ENCODE measurements at regions not wholly inside any gene's neighbourhood (a gene's known extent, or its start where the extent isn't known, plus 50 kb on each side); places are given as distances from the start of the nearest gene placed in this dataset.
"Not testable (repeated sequence)": the region's sequence is repeated elsewhere in the genome, so short reads cannot be mapped to it uniquely, and the experiment has no call there.

GRCh38 chr3:127520993-127521392 lies 69.5 kb downstream of the TPRA1 start:
- no peak for DNase-seq (ENCODE audit: low read depth in 3 of 3)

- DNase-seq (ENCODE audit: low read depth in 3 of 3) = no peak
Measured at GRCh38 chr3:127518456-127519081, 72.0 kb downstream of the TPRA1 start.

DNA sequence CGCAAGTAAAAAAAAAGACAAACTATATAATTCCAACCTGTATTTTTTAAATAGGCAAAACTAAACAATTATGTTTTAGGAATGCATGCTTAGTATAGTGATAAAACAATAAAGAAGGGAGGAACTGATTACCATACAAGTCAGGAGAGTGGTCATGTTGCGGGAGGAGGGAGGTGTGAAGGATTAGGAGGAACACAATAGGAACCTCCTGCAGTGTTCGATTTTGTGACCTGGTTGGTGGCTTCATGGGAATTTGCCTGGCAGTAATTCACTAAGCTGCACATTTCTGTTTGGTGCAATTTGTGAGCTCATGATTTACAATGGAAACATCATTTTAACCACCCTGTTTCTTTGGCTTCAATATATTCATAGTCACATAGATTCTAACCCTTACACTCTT lies 78.3 kb downstream of the TPRA1 start:
- no peak for DNase-seq (ENCODE audit: low read depth in 3 of 3)

GRCh38 chr3:127501177-127501576 lies 89.4 kb downstream of the TPRA1 start:
- no peak for DNase-seq (ENCODE audit: low read depth in 3 of 3)

- DNase-seq (ENCODE audit: low read depth in 3 of 3) = no peak
Measured at GRCh38 chr3:127497676-127498075, 92.9 kb downstream of the TPRA1 start.

- no peak for DNase-seq (ENCODE audit: low read depth in 3 of 3)
Measured at GRCh38 chr3:127497166-127497565, 93.4 kb downstream of the TPRA1 start.

- DNase-seq (ENCODE audit: low read depth in 3 of 3) = no peak
Measured at GRCh38 chr3:127495821-127496655, 94.5 kb downstream of the TPRA1 start.

DNA sequence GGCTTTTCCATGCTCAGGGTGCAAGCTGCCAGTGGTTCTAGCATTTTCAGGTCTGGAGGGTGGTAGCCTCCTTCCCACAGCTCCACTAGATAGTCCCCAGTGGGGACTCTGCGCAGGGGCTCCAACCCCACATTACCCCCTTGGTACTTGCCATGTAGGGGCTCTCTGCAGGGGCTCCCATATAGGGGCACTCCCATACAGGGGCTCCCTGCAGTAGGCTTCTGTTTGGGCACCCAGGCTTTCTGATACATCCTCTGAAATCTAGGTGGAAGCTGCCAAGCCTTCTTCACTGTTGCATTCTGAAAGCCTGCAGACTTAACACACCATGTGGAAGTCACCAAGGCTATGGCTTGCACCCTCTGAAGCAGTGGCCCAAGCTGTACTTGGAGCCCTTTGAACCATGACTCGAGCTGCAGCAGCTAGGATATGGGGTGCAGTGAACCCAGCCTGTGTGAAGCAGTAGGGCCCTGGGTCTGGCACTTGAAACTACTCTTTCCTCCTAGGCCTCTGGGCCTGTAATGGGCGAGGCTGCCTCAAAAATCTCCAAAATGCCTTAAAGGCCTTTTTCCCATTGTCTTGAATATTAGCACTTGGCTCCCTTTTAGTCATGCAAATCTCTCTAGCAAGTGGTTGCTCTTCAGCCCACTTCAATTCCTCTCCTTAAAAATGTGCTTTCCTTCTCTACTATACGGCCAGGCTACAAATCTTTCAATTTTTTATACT lies 96.4 kb downstream of the TPRA1 start:
- DNase-seq (ENCODE audit: low read depth in 3 of 3) = no peak

DNA sequence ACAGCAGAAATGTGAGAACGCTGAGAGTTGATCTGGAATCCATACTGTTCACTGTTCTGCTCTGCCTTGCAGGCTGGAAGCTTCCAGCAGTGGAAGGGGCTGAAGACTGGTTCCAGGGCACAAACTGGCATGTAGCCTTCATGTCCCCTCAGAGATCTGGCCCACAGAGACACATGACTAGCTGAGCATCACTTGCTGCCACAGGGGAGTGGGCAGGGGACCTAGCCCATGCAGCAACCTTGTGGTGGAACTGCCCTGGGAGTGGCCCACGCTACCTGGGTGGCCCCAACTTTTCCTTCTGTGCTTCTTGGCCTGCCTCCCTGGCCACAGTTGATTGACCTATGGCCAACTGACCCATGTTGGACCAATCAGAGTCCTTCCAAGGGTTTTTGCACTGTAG lies 98.1 kb downstream of the TPRA1 start:
- DNase-seq (ENCODE audit: low read depth in 3 of 3) = no peak

DNA sequence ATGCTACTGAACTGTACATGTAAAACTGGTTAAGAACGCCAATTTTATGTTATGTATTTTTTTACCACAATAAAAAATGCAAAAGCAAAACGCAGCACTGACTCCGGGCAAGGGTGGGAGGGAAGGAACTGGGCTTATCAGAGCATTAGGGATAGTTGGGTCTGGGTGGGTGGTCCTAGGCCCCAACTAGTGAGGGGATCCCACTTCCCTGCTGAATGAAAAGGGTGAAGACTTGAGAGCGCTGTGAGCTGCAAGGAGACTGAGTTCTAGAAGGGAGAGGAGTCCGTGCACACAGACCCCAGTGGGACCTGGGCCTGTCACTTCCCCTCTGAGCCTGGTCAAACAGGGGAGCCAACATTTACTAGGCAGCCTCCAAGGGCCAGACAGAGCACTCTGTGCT lies 98.6 kb downstream of the TPRA1 start:
- DNase-seq (ENCODE audit: low read depth in 3 of 3) = no peak

GRCh38 chr3:127491323-127491722 lies 99.2 kb downstream of the TPRA1 start:
- no peak for DNase-seq (ENCODE audit: low read depth in 3 of 3)

- DNase-seq (ENCODE audit: low read depth in 3 of 3) = not testable (repeated sequence)
Measured at GRCh38 chr3:127491024-127491305, 99.6 kb downstream of the TPRA1 start.

GRCh38 chr3:127490271-127491023 lies 100.1 kb downstream of the TPRA1 start:
- DNase-seq (ENCODE audit: low read depth in 3 of 3) = no peak

- no peak for DNase-seq (ENCODE audit: low read depth in 3 of 3)
Measured at GRCh38 chr3:127489357-127489756, 101.2 kb downstream of the TPRA1 start.

- no peak for DNase-seq (ENCODE audit: low read depth in 3 of 3)
Measured at GRCh38 chr3:127488740-127489139, 101.8 kb downstream of the TPRA1 start.

DNA sequence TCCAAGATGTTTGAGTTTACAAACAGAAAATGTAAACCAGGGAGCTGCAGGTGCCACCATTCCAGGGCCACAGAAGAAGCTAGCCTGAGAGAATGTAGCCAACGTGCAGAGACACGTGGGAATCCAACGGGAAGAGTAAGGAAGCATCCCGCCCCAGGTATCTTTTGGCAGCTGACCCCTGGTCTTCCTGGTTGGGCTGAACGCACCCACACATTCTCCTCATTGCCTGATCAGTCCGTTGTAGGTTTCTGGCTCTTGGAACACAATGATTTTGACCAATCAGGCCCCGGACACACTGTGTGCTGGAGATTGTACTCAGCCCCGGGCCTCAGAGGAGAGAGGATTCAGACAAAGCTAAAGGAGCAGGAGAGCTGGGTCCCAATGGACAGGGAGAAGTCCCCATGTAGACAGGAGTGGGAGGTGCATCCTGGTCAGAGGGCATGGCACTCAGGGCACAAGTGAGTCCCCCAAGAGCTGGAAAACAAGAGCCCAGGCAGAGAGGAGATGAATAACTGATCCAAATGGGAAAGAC lies 102.3 kb downstream of the TPRA1 start:
- no peak for DNase-seq (ENCODE audit: low read depth in 3 of 3)

GRCh38 chr3:127487196-127487595 lies 103.3 kb downstream of the TPRA1 start:
- DNase-seq (ENCODE audit: low read depth in 3 of 3) = no peak

GRCh38 chr3:127486321-127486944 lies 104.1 kb downstream of the TPRA1 start:
- DNase-seq (ENCODE audit: low read depth in 3 of 3) = no peak

DNA sequence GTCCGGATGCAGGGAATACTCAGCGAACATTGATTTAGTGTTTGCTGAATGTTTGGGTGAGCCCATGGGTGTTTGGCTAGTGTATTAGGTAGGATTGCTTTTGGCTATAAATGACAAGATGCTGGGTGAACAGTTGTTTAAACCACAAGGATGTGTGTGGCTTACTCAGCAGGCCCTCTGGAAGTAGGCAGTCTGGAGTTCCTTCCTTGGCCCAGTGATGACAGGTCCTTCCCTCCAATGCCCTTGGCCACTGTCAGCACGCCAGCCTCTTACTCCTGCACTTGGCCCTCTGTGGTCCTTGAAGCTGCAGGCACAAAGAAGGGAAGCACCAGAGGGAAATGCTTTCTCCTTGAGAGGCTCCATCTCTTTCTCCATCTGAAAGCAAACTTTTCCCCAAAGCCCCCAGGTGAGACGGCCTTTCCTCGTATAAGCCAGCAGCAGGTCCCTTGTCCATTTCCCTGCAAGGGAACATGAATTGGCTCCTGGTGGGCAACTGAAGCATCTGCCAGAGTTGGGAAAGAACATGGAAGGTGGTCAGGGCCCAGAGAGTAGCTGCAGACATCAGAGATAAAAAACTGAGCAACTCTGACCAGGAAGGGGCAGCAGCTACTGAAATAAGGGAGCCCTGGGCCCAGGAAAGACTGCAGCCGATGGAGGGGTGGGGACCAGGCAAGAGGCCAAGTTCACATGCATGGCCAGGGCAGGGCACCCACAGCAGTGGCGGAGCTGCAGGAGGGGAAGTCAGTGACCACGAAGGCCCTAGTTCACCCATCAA lies 105.0 kb downstream of the TPRA1 start:
- DNase-seq (ENCODE audit: low read depth in 3 of 3) = no peak

GRCh38 chr3:127484601-127485388 lies 105.7 kb downstream of the TPRA1 start:
- peak in 2 of 3 donors; percentile 20 to 36 for DNase-seq (ENCODE audit: low read depth in 3 of 3)

Data from stimulated activated CD4-positive, alpha-beta T cell treated with anti-CD3 and anti-CD28 coated beads, TNF-alpha, amount 100 ng/mL, for 48 hours (primary cell).